ENCODE measurements at regions not wholly inside any gene's neighbourhood (a gene's known extent, or its start where the extent isn't known, plus 50 kb on each side); places are given as distances from the start of the nearest gene placed in this dataset.
"Not testable (repeated sequence)": the region's sequence is repeated elsewhere in the genome, so short reads cannot be mapped to it uniquely, and the experiment has no call there.

DNA sequence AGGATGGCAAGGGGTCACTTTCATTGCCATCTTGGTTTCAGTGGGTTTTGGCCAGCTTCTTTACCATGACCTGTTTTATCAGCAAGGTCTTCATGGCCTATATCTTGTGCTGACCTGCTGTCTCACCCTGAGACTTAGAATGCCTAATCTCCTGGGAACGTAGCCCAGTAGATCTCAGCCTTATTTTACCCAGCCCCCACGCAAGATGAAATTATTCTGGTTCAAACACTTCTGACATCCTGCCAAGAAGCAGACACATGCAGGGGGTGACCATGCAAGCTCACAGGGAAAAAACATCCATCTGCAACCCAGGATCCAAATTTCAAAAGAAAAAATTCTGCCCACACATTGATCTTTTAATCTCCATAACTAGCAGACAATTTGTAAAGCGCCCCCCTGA, 88.4 kb upstream of the EEPD1 start:
- Mint-ChIP-seq H3K36me3 (ENCODE audit: insufficient read depth, unreplicated experiment) (no peaks in the 10 kb centered on the region), H3K27ac (ENCODE audit: unreplicated experiment) (no peak overlapping the region), H3K4me3 (ENCODE audit: unreplicated experiment) (no peak overlapping the region), H3K27me3 (ENCODE audit: insufficient read depth, unreplicated experiment) (peaks cover 7% of the 10 kb centered on the region), H3K9me3 (ENCODE audit: unreplicated experiment) (peaks cover 5% of the 10 kb centered on the region), H3K4me1 (ENCODE audit: low read depth, unreplicated experiment) (no peaks in the 10 kb centered on the region)
- CTCF ChIA-PET = interaction anchor here (0.7 kb wide), 1 partner anchor 15 kb away, joined by 4 read pairs; no protein-coding TSS in a partner anchor
- no peak overlapping the region for H3K4me3 ChIP-seq (ENCODE audit: low read depth, low read length)
- no peaks in the 10 kb centered on the region for H3K4me1 ChIP-seq
- TF ChIP-seq, protein P1, sequence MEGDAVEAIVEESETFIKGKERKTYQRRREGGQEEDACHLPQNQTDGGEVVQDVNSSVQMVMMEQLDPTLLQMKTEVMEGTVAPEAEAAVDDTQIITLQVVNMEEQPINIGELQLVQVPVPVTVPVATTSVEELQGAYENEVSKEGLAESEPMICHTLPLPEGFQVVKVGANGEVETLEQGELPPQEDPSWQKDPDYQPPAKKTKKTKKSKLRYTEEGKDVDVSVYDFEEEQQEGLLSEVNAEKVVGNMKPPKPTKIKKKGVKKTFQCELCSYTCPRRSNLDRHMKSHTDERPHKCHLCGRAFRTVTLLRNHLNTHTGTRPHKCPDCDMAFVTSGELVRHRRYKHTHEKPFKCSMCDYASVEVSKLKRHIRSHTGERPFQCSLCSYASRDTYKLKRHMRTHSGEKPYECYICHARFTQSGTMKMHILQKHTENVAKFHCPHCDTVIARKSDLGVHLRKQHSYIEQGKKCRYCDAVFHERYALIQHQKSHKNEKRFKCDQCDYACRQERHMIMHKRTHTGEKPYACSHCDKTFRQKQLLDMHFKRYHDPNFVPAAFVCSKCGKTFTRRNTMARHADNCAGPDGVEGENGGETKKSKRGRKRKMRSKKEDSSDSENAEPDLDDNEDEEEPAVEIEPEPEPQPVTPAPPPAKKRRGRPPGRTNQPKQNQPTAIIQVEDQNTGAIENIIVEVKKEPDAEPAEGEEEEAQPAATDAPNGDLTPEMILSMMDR (IDR thresholded peaks at IDR 0.05; ENCODE audit: insufficient read depth in 1 of 2, low read depth in 1 of 2, low read length in 1 of 2, severe bottlenecking in 1 of 2, unreplicated experiment in 1 of 2) = no peak
- intact Hi-C loops (cut with micrococcal nuclease; ENCODE audit: unreplicated experiment) = no loop called here
- POLR2A ChIA-PET = no interaction called here
- H3K9me3 ChIP-seq = 0 out of 2 replicates have a peak, but pooled peaks cover 3% of the 10 kb centered on the region
- no peaks in the 10 kb centered on the region for H3K27me3 ChIP-seq (replicated peaks; ENCODE audit: control insufficient read depth, insufficient read depth, low read length)
- no peak for DNase-seq
- H3K36me3 ChIP-seq (ENCODE audit: control insufficient read depth, insufficient read depth, low read length) = no peaks in the 10 kb centered on the region
- no TSS peak for BruUV-seq (replicated peaks)

- H3K4me1 ChIP-seq; H3K9me3 ChIP-seq; BruUV-seq (replicated peaks); DNase-seq; H3K4me3 Mint-ChIP-seq (ENCODE audit: unreplicated experiment); H3K9me3 Mint-ChIP-seq (ENCODE audit: unreplicated experiment); H3K4me3 ChIP-seq (ENCODE audit: low read depth, low read length); H3K36me3 Mint-ChIP-seq (ENCODE audit: insufficient read depth, unreplicated experiment); CTCF ChIA-PET; H3K36me3 ChIP-seq (ENCODE audit: control insufficient read depth, insufficient read depth, low read length); H3K27me3 ChIP-seq (replicated peaks; ENCODE audit: control insufficient read depth, insufficient read depth, low read length); POLR2A ChIA-PET; H3K4me1 Mint-ChIP-seq (ENCODE audit: low read depth, unreplicated experiment); intact Hi-C loops (cut with micrococcal nuclease; ENCODE audit: unreplicated experiment); H3K27ac Mint-ChIP-seq (ENCODE audit: unreplicated experiment): not testable (repeated sequence)
- peaks cover 12% of the 10 kb centered on the region for H3K27me3 Mint-ChIP-seq (ENCODE audit: insufficient read depth, unreplicated experiment)
Observed at GRCh38 chr7:36065563-36066342, 87.3 kb upstream of the EEPD1 start.

DNA sequence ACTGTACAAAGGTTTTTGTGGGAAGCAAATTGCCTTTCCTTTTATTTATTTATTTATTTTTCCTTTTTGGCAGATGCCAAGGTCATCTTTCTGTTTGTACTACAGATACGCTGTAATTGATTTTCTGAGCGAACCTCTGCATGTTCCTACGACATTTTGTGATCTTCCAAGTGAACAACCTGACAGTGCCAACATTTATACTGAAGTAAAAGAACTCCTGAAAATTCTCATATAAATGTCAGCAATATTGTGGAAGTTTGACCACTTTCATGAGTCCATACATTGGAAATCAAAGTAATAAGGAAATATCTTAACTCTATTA, 86.8 kb upstream of the EEPD1 start:
- Mint-ChIP-seq H3K9me3 (ENCODE audit: unreplicated experiment) (peaks cover 5% of the 10 kb centered on the region), H3K27me3 (ENCODE audit: insufficient read depth, unreplicated experiment) (peaks cover 12% of the 10 kb centered on the region), H3K4me3 (ENCODE audit: unreplicated experiment) (no peak overlapping the region), H3K27ac (ENCODE audit: unreplicated experiment) (no peak overlapping the region), H3K36me3 (ENCODE audit: insufficient read depth, unreplicated experiment) (no peaks in the 10 kb centered on the region), H3K4me1 (ENCODE audit: low read depth, unreplicated experiment) (no peaks in the 10 kb centered on the region)
- intact Hi-C loops (cut with micrococcal nuclease; ENCODE audit: unreplicated experiment) = no loop called here
- Histone ChIP-seq H3K4me1 (no peaks in the 10 kb centered on the region), H3K27me3 (replicated peaks; ENCODE audit: control insufficient read depth, insufficient read depth, low read length) (no peaks in the 10 kb centered on the region), H3K4me3 (ENCODE audit: low read depth, low read length) (no peak overlapping the region), H3K36me3 (ENCODE audit: control insufficient read depth, insufficient read depth, low read length) (no peaks in the 10 kb centered on the region), H3K9me3 (0 out of 2 replicates have a peak, but pooled peaks cover 3% of the 10 kb centered on the region)
- POLR2A ChIA-PET = no interaction called here
- TF ChIP-seq, protein P1 (IDR thresholded peaks at IDR 0.05; ENCODE audit: insufficient read depth in 1 of 2, low read depth in 1 of 2, low read length in 1 of 2, severe bottlenecking in 1 of 2, unreplicated experiment in 1 of 2) = no peak
- CTCF ChIA-PET = no interaction called here
- no TSS peak for BruUV-seq (replicated peaks)
- no peak for DNase-seq
